Panc1 (cell line): ENCODE measurements at regions not wholly inside any gene's neighbourhood (a gene's known extent, or its start where the extent isn't known, plus 50 kb on each side); places are given as distances from the start of the nearest gene placed in this dataset.

ENCODE experiments used
- CTCF ChIP-seq: fragments of 450-650 bp; IDR thresholded peaks from 2 replicates; pipeline ENCODE4 v1.5.1; 2017; ENCODE audit warnings: mild to moderate bottlenecking
- POLR2AphosphoS5 ChIP-seq: IDR thresholded peaks from 2 replicates; pipeline ENCODE4 v1.6.1; 2012; ENCODE audit warnings: mild to moderate bottlenecking, low read depth, low read length, moderate library complexity
- REST ChIP-seq, 2 experiments: IDR thresholded peaks; 2 replicates each; pipeline ENCODE4 v1.6.1; 2011 to 2012; ENCODE audit warnings: low read depth in 2 of 2, control low read depth in 1 of 2, low read length in 1 of 2, mild to moderate bottlenecking in 1 of 2, moderate library complexity in 1 of 2; ENCODE audit not compliant: insufficient read depth in 1 of 2
- SIN3A ChIP-seq: IDR thresholded peaks from 2 replicates; pipeline ENCODE4 v1.6.1; 2012; ENCODE audit warnings: low read depth, mild to moderate bottlenecking, low read length, moderate library complexity, borderline replicate concordance; ENCODE audit not compliant: insufficient read depth
- TCF7L2 ChIP-seq: IDR thresholded peaks from 2 replicates; pipeline ENCODE4 v1.6.1; 2011; ENCODE audit warnings: mild to moderate bottlenecking, low read depth, low read length, inconsistent platforms

- TF ChIP-seq CTCF: no peak
- TF ChIP-seq REST (IDR thresholded peaks at IDR 0.05; ENCODE audit: insufficient read depth in 1 of 2, low read depth in 2 of 2, low read length in 1 of 2): no peak
- no peak for TF ChIP-seq SIN3A
- no peak for TF ChIP-seq POLR2AphosphoS5
- no peak for TF ChIP-seq TCF7L2
These were observed 66.0 kb upstream of the NKX1-1 start for GRCh38 chr4:1472148-1472797.
